Activated CD8-positive, alpha-beta memory T cell treated with anti-CD3 and anti-CD28 coated beads for 24 hours (primary cell): ENCODE measurements at regions not wholly inside any gene's neighbourhood (a gene's known extent, or its start where the extent isn't known, plus 50 kb on each side); places are given as distances from the start of the nearest gene placed in this dataset.
"Not testable (repeated sequence)": the region's sequence is repeated elsewhere in the genome, so short reads cannot be mapped to it uniquely, and the experiment has no call there.

Source experiments
- DNase-seq: peaks from one replicate; pipeline ENCODE4 v3.0.0-alpha.2; 2020

- DNase-seq, result no peak
Measured at GRCh38 chr6:119844387-119844786, 494.8 kb upstream of the MAN1A1 start.

GRCh38 chr6:119842191-119842590 is 492.6 kb upstream of the MAN1A1 start:
- DNase-seq, result no peak

GRCh38 chr6:119838043-119838442 is 488.5 kb upstream of the MAN1A1 start:
- DNase-seq, result no peak

- no peak for DNase-seq
Measured at GRCh38 chr6:119834418-119834817, 484.9 kb upstream of the MAN1A1 start.

GRCh38 chr6:119832411-119832810 is 482.9 kb upstream of the MAN1A1 start:
- no peak for DNase-seq

GRCh38 chr6:119830494-119831295 is 481.1 kb upstream of the MAN1A1 start:
- no peak for DNase-seq

- DNase-seq, result no peak
Measured at GRCh38 chr6:119830069-119830468, 480.5 kb upstream of the MAN1A1 start.

GRCh38 chr6:119829499-119829898 is 479.9 kb upstream of the MAN1A1 start:
- not testable (repeated sequence) for DNase-seq

- DNase-seq, result no peak
Measured at GRCh38 chr6:119829006-119829405, 479.4 kb upstream of the MAN1A1 start.

- DNase-seq, result no peak
Measured at GRCh38 chr6:119821380-119821779, 471.8 kb upstream of the MAN1A1 start.

- DNase-seq, result no peak
Measured at GRCh38 chr6:119818876-119819275, 469.3 kb upstream of the MAN1A1 start.

GRCh38 chr6:119814609-119815400 is 465.2 kb upstream of the MAN1A1 start:
- DNase-seq, result no peak

GRCh38 chr6:119802464-119802863 is 452.9 kb upstream of the MAN1A1 start:
- no peak for DNase-seq

- DNase-seq, result no peak
Measured at GRCh38 chr6:119801056-119801455, 451.5 kb upstream of the MAN1A1 start.

GRCh38 chr6:119800526-119800925 is 451.0 kb upstream of the MAN1A1 start:
- no peak for DNase-seq

- DNase-seq, result no peak
Measured at GRCh38 chr6:119799596-119800509, 450.3 kb upstream of the MAN1A1 start.

GRCh38 chr6:119791736-119792135 is 442.2 kb upstream of the MAN1A1 start:
- DNase-seq, result no peak

- no peak for DNase-seq
Measured at GRCh38 chr6:119781365-119781764, 431.8 kb upstream of the MAN1A1 start.

GRCh38 chr6:119768201-119768600 is 418.6 kb upstream of the MAN1A1 start:
- DNase-seq, result no peak

GRCh38 chr6:119764927-119765681 is 415.5 kb upstream of the MAN1A1 start:
- DNase-seq, result no peak

GRCh38 chr6:119760046-119760445 is 410.5 kb upstream of the MAN1A1 start:
- no peak for DNase-seq

- DNase-seq, result no peak
Measured at GRCh38 chr6:119758385-119758784, 408.8 kb upstream of the MAN1A1 start.
